SH-SY5Y (cell line): ENCODE measurements at regions not wholly inside any gene's neighbourhood (a gene's known extent, or its start where the extent isn't known, plus 50 kb on each side); places are given as distances from the start of the nearest gene placed in this dataset.

ENCODE experiments used
- GATA2 ChIP-seq: IDR thresholded peaks from 2 replicates; pipeline ENCODE4 v1.6.1; 2011; ENCODE audit warnings: mild to moderate bottlenecking, low read depth, low read length
- GATA3 ChIP-seq: IDR thresholded peaks from 2 replicates; pipeline ENCODE4 v1.6.1; 2011; ENCODE audit warnings: low read depth, mild to moderate bottlenecking, low read length, moderate library complexity

DNA sequence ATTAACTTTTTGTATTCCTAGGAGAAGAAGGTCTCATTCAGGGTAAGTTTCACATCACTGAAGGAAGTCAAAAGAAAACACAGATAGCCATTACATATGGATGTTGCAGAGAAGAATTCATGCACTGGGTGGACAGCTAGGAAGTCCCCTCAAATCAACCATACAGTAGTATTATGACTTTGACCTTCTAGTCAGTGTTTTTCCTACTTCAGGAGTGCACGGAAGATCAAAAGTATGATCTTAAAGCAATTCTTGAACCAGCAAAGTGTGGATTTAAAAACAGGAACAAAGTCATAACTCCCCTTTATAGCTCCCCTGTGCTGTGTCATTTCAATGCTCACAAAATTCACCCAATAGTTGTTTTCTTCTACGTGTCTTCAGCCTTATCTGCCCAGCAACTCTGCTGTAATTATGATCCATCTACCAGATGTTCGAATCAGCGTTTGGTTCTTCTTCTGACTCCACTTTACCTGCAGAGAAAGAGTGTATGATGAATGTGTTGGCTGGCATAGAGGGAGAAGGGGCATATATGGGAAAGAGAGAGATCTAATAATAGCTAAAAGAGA lies 118.1 kb upstream of the MEIS2 start:
- TF ChIP-seq GATA2 (no peak), GATA3 (no peak)
